ENCODE measurements at regions not wholly inside any gene's neighbourhood (a gene's known extent, or its start where the extent isn't known, plus 50 kb on each side); places are given as distances from the start of the nearest gene placed in this dataset.

- Mint-ChIP-seq H3K27me3 (no peaks in the 10 kb centered on the region), H3K9me3 (no peaks in the 10 kb centered on the region), H3K4me1 (ENCODE audit: low read depth) (no peaks in the 10 kb centered on the region), H3K27ac (no peak overlapping the region), H3K36me3 (ENCODE audit: low read depth) (no peaks in the 10 kb centered on the region), H3K4me3 (no peak overlapping the region)
- no peak overlapping the region for H3K27ac ChIP-seq (ENCODE audit: low read depth in 1 of 2, low read length in 2 of 2)
- POLR2A ChIA-PET: no interaction called here
- TF ChIP-seq, protein P1, sequence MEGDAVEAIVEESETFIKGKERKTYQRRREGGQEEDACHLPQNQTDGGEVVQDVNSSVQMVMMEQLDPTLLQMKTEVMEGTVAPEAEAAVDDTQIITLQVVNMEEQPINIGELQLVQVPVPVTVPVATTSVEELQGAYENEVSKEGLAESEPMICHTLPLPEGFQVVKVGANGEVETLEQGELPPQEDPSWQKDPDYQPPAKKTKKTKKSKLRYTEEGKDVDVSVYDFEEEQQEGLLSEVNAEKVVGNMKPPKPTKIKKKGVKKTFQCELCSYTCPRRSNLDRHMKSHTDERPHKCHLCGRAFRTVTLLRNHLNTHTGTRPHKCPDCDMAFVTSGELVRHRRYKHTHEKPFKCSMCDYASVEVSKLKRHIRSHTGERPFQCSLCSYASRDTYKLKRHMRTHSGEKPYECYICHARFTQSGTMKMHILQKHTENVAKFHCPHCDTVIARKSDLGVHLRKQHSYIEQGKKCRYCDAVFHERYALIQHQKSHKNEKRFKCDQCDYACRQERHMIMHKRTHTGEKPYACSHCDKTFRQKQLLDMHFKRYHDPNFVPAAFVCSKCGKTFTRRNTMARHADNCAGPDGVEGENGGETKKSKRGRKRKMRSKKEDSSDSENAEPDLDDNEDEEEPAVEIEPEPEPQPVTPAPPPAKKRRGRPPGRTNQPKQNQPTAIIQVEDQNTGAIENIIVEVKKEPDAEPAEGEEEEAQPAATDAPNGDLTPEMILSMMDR (IDR thresholded peaks at IDR 0.05): no peak
- CTCF ChIA-PET: no interaction called here
- H3K9me3 ChIP-seq (ENCODE audit: control insufficient read depth in 1 of 2, insufficient read depth in 1 of 2, low read length in 2 of 2): no peaks in the 10 kb centered on the region
- H3K36me3 ChIP-seq (ENCODE audit: insufficient read depth, low read length): no peaks in the 10 kb centered on the region
- no peak for ATAC-seq (ENCODE audit: poor library complexity)
- no peaks in the 10 kb centered on the region for H3K27me3 ChIP-seq (ENCODE audit: control insufficient read depth in 1 of 2, insufficient read depth in 2 of 2, low read length in 2 of 2)
- H3K4me3 ChIP-seq (ENCODE audit: low read length): no peak overlapping the region
- no peaks in the 10 kb centered on the region for H3K4me1 ChIP-seq (ENCODE audit: insufficient read depth, low read length)
- DNase-seq: no peak
- intact Hi-C loops (cut with DNase I, micrococcal nuclease): no loop called here
These were observed 78.1 kb downstream of the ASB9 start for GRCh38 chrX:15191830-15192229.

GRCh38 chrX:15188039-15188438, 81.8 kb downstream of the ASB9 start:
- H3K4me1 Mint-ChIP-seq (ENCODE audit: low read depth): no peaks in the 10 kb centered on the region
- no peak overlapping the region for H3K27ac ChIP-seq (ENCODE audit: low read depth in 1 of 2, low read length in 2 of 2)
- intact Hi-C loops (cut with DNase I, micrococcal nuclease): no loop called here
- ATAC-seq (ENCODE audit: poor library complexity) (no peak), DNase-seq (no peak)
- no peaks in the 10 kb centered on the region for H3K9me3 Mint-ChIP-seq
- TF ChIP-seq, protein P1 (IDR thresholded peaks at IDR 0.05): no peak
- no peak overlapping the region for H3K4me3 ChIP-seq (ENCODE audit: low read length)
- no peaks in the 10 kb centered on the region for H3K27me3 Mint-ChIP-seq
- no peaks in the 10 kb centered on the region for H3K4me1 ChIP-seq (ENCODE audit: insufficient read depth, low read length)
- no peaks in the 10 kb centered on the region for H3K27me3 ChIP-seq (ENCODE audit: control insufficient read depth in 1 of 2, insufficient read depth in 2 of 2, low read length in 2 of 2)
- no peaks in the 10 kb centered on the region for H3K9me3 ChIP-seq (ENCODE audit: control insufficient read depth in 1 of 2, insufficient read depth in 1 of 2, low read length in 2 of 2)
- ChIA-PET CTCF (no interaction called here), POLR2A (no interaction called here)
- H3K4me3 Mint-ChIP-seq: no peak overlapping the region
- H3K27ac Mint-ChIP-seq: no peak overlapping the region
- H3K36me3 Mint-ChIP-seq (ENCODE audit: low read depth): no peaks in the 10 kb centered on the region
- H3K36me3 ChIP-seq (ENCODE audit: insufficient read depth, low read length): no peaks in the 10 kb centered on the region

DNA sequence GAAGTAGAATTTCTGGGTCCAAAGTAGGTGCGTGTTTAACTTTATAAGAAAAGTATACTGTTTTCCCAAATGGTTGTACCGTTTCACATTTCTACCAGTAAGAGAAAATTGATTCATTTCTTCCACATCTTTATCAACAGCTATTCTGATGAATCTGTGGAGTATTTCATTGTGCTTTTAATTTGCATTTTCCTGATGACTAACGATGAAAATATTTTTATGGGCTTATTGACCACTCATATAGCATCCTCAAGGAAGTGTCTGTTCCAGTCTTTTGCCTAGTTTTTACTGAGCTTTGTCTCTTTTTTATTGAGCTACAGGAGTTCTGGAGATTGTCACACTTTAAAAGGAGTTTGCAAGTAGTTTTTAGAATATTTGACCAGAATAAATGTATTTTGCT, 92.6 kb downstream of the ASB9 start:
- Mint-ChIP-seq H3K36me3 (ENCODE audit: low read depth) (no peaks in the 10 kb centered on the region), H3K4me1 (ENCODE audit: low read depth) (no peaks in the 10 kb centered on the region), H3K9me3 (no peaks in the 10 kb centered on the region), H3K4me3 (no peak overlapping the region), H3K27me3 (no peaks in the 10 kb centered on the region), H3K27ac (no peak overlapping the region)
- ATAC-seq (ENCODE audit: poor library complexity) (no peak), DNase-seq (no peak)
- intact Hi-C loops (cut with DNase I, micrococcal nuclease): no loop called here
- CTCF ChIA-PET: no interaction called here
- TF ChIP-seq, protein P1 (IDR thresholded peaks at IDR 0.05): no peak
- no peak overlapping the region for H3K4me3 ChIP-seq (ENCODE audit: low read length)
- H3K36me3 ChIP-seq (ENCODE audit: insufficient read depth, low read length): no peaks in the 10 kb centered on the region
- H3K27me3 ChIP-seq (ENCODE audit: control insufficient read depth in 1 of 2, insufficient read depth in 2 of 2, low read length in 2 of 2): no peaks in the 10 kb centered on the region
- no peak overlapping the region for H3K27ac ChIP-seq (ENCODE audit: low read depth in 1 of 2, low read length in 2 of 2)
- POLR2A ChIA-PET: no interaction called here
- no peaks in the 10 kb centered on the region for H3K4me1 ChIP-seq (ENCODE audit: insufficient read depth, low read length)
- H3K9me3 ChIP-seq (ENCODE audit: control insufficient read depth in 1 of 2, insufficient read depth in 1 of 2, low read length in 2 of 2): no peaks in the 10 kb centered on the region

All from CD4-positive, alpha-beta T cell (primary cell).